ENCODE measurements at regions not wholly inside any gene's neighbourhood (a gene's known extent, or its start where the extent isn't known, plus 50 kb on each side); places are given as distances from the start of the nearest gene placed in this dataset.

- DNase-seq: peak; percentile 1
Observed at GRCh38 chr2:164439885-164440284, 181.4 kb downstream of the GRB14 start.

GRCh38 chr2:164439235-164439634, 182.0 kb downstream of the GRB14 start:
- no peak for DNase-seq

- no peak for DNase-seq
Observed at GRCh38 chr2:164438490-164439205, 182.6 kb downstream of the GRB14 start.

- no peak for DNase-seq
Observed at GRCh38 chr2:164436131-164436530, 185.2 kb downstream of the GRB14 start.

GRCh38 chr2:164430166-164430783, 191.0 kb downstream of the GRB14 start:
- peak; percentile 39 for DNase-seq

GRCh38 chr2:164429354-164429753, 191.9 kb downstream of the GRB14 start:
- DNase-seq: no peak

GRCh38 chr2:164427111-164427510, 194.2 kb downstream of the GRB14 start:
- DNase-seq: no peak

- DNase-seq: no peak
Observed at GRCh38 chr2:164420787-164421186, 200.5 kb downstream of the GRB14 start.

- DNase-seq: no peak
Observed at GRCh38 chr2:164412831-164413230, 208.5 kb downstream of the GRB14 start.

GRCh38 chr2:164389411-164389810, 231.9 kb downstream of the GRB14 start:
- no peak for DNase-seq

GRCh38 chr2:164388511-164388910, 232.8 kb downstream of the GRB14 start:
- no peak for DNase-seq

- DNase-seq: no peak
Observed at GRCh38 chr2:164386231-164386630, 235.1 kb downstream of the GRB14 start.

- no peak for DNase-seq
Observed at GRCh38 chr2:164384434-164384833, 236.8 kb downstream of the GRB14 start.

GRCh38 chr2:164371916-164372315, 249.4 kb downstream of the GRB14 start:
- DNase-seq: no peak

- DNase-seq: no peak
Observed at GRCh38 chr2:164369366-164369765, 251.9 kb downstream of the GRB14 start.

GRCh38 chr2:164368896-164369295, 252.4 kb downstream of the GRB14 start:
- no peak for DNase-seq

- DNase-seq: no peak
Observed at GRCh38 chr2:164363646-164364045, 257.6 kb downstream of the GRB14 start.

- DNase-seq: no peak
Observed at GRCh38 chr2:164351536-164351935, 269.7 kb downstream of the GRB14 start.

GRCh38 chr2:164335947-164336346, 285.3 kb downstream of the GRB14 start:
- peak; percentile 16 for DNase-seq

- no peak for DNase-seq
Observed at GRCh38 chr2:164335128-164335527, 286.2 kb downstream of the GRB14 start.

- DNase-seq: no peak
Observed at GRCh38 chr2:164328310-164328709, 293.0 kb downstream of the GRB14 start.

GRCh38 chr2:164323978-164324377, 297.3 kb downstream of the GRB14 start:
- DNase-seq: no peak

- DNase-seq: peak; percentile 20
Observed at GRCh38 chr2:164314148-164314547, 307.1 kb downstream of the GRB14 start.

- no peak for DNase-seq
Observed at GRCh38 chr2:164306872-164307271, 314.4 kb downstream of the GRB14 start.

- DNase-seq: no peak
Observed at GRCh38 chr2:164302786-164303185, 318.5 kb downstream of the GRB14 start.
